ENCODE measurements at regions not wholly inside any gene's neighbourhood (a gene's known extent, or its start where the extent isn't known, plus 50 kb on each side); places are given as distances from the start of the nearest gene placed in this dataset.

DNA sequence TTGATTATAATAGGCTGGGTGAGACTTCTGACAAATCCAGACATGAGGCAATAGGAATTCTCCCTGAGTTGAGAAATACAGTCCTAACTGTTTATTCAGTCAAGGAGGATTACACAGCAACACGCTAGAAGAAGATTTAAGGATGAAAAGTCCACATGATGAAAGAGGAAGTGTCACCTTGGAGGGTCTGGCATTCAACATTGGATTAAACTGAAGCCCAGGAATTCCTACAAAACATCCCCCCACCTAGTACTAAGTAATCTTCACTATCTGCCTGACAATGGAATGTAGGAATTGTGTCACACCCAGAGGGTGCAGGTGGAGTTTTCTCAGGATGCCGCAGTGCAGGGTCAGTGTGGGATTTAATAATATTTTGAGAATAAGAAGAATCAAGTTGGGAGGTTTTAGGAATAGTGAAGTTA is 142.4 kb downstream of the SOCS6 start:
- ATAC-seq (ENCODE audit: low read depth) (peak; percentile 77), DNase-seq (ENCODE audit: low spot score) (no peak)
- Histone ChIP-seq H3K4me1 (ENCODE audit: insufficient read depth, poor library complexity, severe bottlenecking) (peaks cover 11% of the 10 kb centered on the region), H3K36me3 (ENCODE audit: low read depth) (no peaks in the 10 kb centered on the region), H3K27ac (ENCODE audit: poor library complexity, severe bottlenecking) (peak overlapping the region; percentile 84), H3K27me3 (ENCODE audit: insufficient read depth, poor library complexity, severe bottlenecking) (no peaks in the 10 kb centered on the region), H3K4me3 (ENCODE audit: severe bottlenecking) (no peak overlapping the region), H3K9me3 (ENCODE audit: severe bottlenecking) (no peaks in the 10 kb centered on the region)
- TF ChIP-seq, protein P1, sequence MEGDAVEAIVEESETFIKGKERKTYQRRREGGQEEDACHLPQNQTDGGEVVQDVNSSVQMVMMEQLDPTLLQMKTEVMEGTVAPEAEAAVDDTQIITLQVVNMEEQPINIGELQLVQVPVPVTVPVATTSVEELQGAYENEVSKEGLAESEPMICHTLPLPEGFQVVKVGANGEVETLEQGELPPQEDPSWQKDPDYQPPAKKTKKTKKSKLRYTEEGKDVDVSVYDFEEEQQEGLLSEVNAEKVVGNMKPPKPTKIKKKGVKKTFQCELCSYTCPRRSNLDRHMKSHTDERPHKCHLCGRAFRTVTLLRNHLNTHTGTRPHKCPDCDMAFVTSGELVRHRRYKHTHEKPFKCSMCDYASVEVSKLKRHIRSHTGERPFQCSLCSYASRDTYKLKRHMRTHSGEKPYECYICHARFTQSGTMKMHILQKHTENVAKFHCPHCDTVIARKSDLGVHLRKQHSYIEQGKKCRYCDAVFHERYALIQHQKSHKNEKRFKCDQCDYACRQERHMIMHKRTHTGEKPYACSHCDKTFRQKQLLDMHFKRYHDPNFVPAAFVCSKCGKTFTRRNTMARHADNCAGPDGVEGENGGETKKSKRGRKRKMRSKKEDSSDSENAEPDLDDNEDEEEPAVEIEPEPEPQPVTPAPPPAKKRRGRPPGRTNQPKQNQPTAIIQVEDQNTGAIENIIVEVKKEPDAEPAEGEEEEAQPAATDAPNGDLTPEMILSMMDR (IDR thresholded peaks at IDR 0.05; ENCODE audit: poor library complexity, severe bottlenecking) = no peak

DNA sequence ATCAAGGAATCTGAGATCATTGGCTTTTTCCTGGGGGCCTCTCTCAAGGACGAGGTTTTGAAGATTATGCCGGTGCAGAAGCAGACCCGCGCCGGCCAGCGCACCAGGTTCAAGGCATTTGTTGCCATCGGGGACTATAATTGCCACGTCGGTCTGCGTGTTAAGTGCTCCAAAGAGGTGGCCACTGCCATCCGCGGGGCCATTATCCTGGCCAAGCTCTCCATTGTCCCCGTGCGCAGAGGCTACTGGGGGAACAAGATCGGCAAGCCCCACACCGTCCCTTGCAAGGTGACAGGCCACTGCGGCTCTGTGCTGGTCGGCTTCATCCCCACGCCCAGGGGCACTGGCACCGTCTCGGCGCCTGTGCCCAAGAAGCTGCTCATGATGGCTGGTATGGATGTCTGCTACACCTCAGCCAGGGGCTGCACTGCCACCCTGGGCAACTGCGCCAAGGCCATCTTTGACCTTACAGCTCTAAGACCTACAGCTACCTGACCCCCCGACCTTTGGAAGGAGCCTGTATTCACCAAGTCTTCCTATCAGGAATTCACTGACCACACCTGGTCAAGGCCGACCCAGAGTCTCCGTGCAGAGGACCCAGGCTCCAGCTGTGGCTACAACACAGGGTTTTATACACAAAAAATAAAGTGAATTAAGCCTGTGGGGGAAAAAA is 141.8 kb downstream of the SOCS6 start:
- Histone ChIP-seq H3K27ac (ENCODE audit: poor library complexity, severe bottlenecking) (peak overlapping the region; percentile 84), H3K4me1 (ENCODE audit: insufficient read depth, poor library complexity, severe bottlenecking) (peaks cover 11% of the 10 kb centered on the region), H3K4me3 (ENCODE audit: severe bottlenecking) (no peak overlapping the region), H3K36me3 (ENCODE audit: low read depth) (no peaks in the 10 kb centered on the region), H3K9me3 (ENCODE audit: severe bottlenecking) (no peaks in the 10 kb centered on the region), H3K27me3 (ENCODE audit: insufficient read depth, poor library complexity, severe bottlenecking) (no peaks in the 10 kb centered on the region)
- DNase-seq (ENCODE audit: low spot score) (no peak), ATAC-seq (ENCODE audit: low read depth) (no peak; the same call in 2 of the 3 replicates)
- TF ChIP-seq, protein P1 (IDR thresholded peaks at IDR 0.05; ENCODE audit: poor library complexity, severe bottlenecking) = no peak

DNA sequence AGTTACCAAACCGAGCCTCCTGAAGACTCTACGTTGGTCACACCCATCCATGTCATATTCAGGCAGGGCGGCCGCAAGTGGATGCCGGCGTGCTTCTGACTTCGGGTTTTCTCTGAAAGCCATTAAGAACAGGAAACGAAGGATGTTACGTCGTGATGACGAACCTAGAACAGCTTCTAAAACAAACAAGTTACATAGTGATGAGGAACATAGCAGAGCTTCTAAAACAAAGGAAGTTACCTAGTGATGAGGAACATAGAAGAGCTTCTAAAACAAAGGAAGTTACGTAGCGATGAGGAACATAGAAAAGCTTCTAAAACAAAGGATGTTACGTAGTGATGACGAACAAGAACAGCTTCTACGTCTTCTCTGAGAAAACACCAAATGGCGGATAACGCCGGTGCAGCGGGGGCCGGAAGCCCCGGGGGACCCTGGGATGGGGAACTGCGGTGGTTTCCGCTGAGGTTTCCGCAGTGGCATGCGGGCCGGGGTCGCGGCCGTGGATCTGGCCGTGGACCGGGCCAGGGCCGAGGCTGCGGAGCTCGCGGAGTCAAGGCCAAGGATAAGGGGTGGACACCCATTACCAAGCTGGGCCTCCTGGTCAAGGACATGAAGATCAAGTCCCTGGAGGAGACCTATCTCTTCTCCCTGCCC is 141.1 kb downstream of the SOCS6 start:
- Histone ChIP-seq H3K4me1 (ENCODE audit: insufficient read depth, poor library complexity, severe bottlenecking) (peaks cover 11% of the 10 kb centered on the region), H3K27me3 (ENCODE audit: insufficient read depth, poor library complexity, severe bottlenecking) (no peaks in the 10 kb centered on the region), H3K9me3 (ENCODE audit: severe bottlenecking) (peaks cover 2% of the 10 kb centered on the region), H3K4me3 (ENCODE audit: severe bottlenecking) (no peak overlapping the region), H3K27ac (ENCODE audit: poor library complexity, severe bottlenecking) (peak overlapping the region; percentile 84), H3K36me3 (ENCODE audit: low read depth) (no peaks in the 10 kb centered on the region)
- ATAC-seq (ENCODE audit: low read depth) (no peak), DNase-seq (ENCODE audit: low spot score) (no peak)
- TF ChIP-seq, protein P1 (IDR thresholded peaks at IDR 0.05; ENCODE audit: poor library complexity, severe bottlenecking) = no peak

DNA sequence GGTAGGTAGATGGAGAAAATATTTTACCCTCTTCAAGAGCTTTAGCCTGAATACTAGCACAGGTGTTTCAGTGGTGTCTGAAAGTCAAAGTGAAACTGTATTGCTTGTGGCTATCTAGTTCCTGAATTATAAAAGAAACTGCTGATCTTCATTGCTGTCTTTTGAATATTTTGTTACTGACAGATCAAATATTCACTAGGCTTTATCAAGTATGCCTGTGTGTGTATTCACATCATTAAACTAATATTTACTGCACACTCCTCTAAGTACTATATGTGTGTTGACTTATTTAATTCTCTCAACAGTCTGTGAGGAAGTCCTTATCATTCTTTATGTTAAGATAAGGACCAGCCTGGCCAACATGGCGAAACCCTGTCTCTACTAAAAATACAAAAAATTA is 139.6 kb downstream of the SOCS6 start:
- no peak for ATAC-seq (ENCODE audit: low read depth)
- no peak for DNase-seq (ENCODE audit: low spot score)
- H3K4me1 ChIP-seq (ENCODE audit: insufficient read depth, poor library complexity, severe bottlenecking) = peaks cover 20% of the 10 kb centered on the region

More for the DNA sequence above, 139.6 kb downstream of the SOCS6 start:
- H3K9me3 ChIP-seq (ENCODE audit: severe bottlenecking) = peaks cover 2% of the 10 kb centered on the region
- no peaks in the 10 kb centered on the region for H3K36me3 ChIP-seq (ENCODE audit: low read depth)
- H3K4me3 ChIP-seq (ENCODE audit: severe bottlenecking) = no peak overlapping the region
- H3K27ac ChIP-seq (ENCODE audit: poor library complexity, severe bottlenecking) = no peak overlapping the region
- no peaks in the 10 kb centered on the region for H3K27me3 ChIP-seq (ENCODE audit: insufficient read depth, poor library complexity, severe bottlenecking)
- TF ChIP-seq, protein P1 (IDR thresholded peaks at IDR 0.05; ENCODE audit: poor library complexity, severe bottlenecking) = no peak
